Type B pancreatic cell (in vitro differentiated cells): ENCODE measurements at regions not wholly inside any gene's neighbourhood (a gene's known extent, or its start where the extent isn't known, plus 50 kb on each side); places are given as distances from the start of the nearest gene placed in this dataset.
"Not testable (repeated sequence)": the region's sequence is repeated elsewhere in the genome, so short reads cannot be mapped to it uniquely, and the experiment has no call there.

Source experiments
- DNase-seq: peaks from one replicate; pipeline ENCODE4 v3.0.0; 2021; ENCODE audit warnings: mixed read lengths; ENCODE audit not compliant: unreplicated experiment; ENCODE audit errors: extremely low spot score
- H3K27ac Mint-ChIP-seq: 2 replicates; pipeline ENCODE4 v1.8.0; 2021; ENCODE audit warnings: mild to moderate bottlenecking, mixed read lengths
- H3K27me3 Mint-ChIP-seq: 2 replicates; pipeline ENCODE4 v1.8.0; 2021; ENCODE audit warnings: mixed read lengths
- H3K36me3 Mint-ChIP-seq: 2 replicates; pipeline ENCODE4 v1.8.0; 2021; ENCODE audit warnings: mixed read lengths
- H3K4me1 Mint-ChIP-seq: one replicate; pipeline ENCODE4 v1.8.0; 2021; ENCODE audit warnings: mixed read lengths; ENCODE audit not compliant: unreplicated experiment
- H3K4me3 Mint-ChIP-seq: 2 replicates; pipeline ENCODE4 v1.8.0; 2021; ENCODE audit warnings: mild to moderate bottlenecking, mixed read lengths
- H3K9me3 Mint-ChIP-seq: 2 replicates; pipeline ENCODE4 v1.8.0; 2021; ENCODE audit warnings: mixed read lengths
- TF ChIP-seq, protein P1 (sequence below): fragments of 200-600 bp; sonication (generic); conservative IDR thresholded peaks from 2 replicates; pipeline ENCODE4 v1.5.0; 2021; ENCODE audit warnings: antibody characterized with exemption, mild to moderate bottlenecking

DNA sequence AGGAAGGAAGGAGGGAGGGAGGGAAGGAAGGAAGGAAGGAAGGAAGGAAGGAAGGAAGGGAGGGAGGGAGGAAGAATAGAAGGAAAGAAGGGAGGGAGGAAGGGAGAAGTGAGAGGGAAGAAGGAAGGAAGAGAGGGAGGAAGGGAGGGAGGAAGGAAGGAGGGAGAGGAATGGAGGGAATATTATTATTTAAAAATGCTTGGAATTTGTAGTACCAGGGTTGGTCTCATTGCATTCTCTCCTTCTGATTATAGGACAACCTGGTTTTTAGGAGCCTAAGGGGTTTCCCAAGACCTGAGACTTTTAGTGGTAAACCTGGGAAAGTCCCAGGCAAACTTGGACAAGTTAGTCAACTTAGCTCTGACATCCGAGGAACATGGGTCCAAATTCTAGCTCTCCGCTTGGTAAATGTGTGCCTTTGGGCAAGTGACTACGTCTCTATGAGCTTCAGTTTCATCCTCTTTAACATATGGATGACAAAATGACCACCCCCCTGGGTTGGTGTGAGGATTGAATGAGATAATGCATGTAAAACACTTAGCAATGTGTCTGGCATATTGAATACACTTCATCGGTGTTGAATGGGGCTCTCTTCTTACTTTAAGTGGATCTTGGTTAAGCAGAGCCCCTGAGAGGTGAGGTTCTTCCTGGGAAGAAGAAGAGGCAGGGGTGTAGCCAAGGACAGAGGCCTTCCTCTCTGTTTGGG is 690.7 kb upstream of the TBX3 start:
- Mint-ChIP-seq H3K4me3 (no peak overlapping the region), H3K27ac (peak overlapping the region; percentile 67), H3K9me3 (no peaks in the 10 kb centered on the region), H3K36me3 (no peaks in the 10 kb centered on the region), H3K27me3 (no peaks in the 10 kb centered on the region), H3K4me1 (peaks cover 49% of the 10 kb centered on the region)
- TF ChIP-seq, protein P1, sequence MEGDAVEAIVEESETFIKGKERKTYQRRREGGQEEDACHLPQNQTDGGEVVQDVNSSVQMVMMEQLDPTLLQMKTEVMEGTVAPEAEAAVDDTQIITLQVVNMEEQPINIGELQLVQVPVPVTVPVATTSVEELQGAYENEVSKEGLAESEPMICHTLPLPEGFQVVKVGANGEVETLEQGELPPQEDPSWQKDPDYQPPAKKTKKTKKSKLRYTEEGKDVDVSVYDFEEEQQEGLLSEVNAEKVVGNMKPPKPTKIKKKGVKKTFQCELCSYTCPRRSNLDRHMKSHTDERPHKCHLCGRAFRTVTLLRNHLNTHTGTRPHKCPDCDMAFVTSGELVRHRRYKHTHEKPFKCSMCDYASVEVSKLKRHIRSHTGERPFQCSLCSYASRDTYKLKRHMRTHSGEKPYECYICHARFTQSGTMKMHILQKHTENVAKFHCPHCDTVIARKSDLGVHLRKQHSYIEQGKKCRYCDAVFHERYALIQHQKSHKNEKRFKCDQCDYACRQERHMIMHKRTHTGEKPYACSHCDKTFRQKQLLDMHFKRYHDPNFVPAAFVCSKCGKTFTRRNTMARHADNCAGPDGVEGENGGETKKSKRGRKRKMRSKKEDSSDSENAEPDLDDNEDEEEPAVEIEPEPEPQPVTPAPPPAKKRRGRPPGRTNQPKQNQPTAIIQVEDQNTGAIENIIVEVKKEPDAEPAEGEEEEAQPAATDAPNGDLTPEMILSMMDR: no peak
- no peak for DNase-seq

DNA sequence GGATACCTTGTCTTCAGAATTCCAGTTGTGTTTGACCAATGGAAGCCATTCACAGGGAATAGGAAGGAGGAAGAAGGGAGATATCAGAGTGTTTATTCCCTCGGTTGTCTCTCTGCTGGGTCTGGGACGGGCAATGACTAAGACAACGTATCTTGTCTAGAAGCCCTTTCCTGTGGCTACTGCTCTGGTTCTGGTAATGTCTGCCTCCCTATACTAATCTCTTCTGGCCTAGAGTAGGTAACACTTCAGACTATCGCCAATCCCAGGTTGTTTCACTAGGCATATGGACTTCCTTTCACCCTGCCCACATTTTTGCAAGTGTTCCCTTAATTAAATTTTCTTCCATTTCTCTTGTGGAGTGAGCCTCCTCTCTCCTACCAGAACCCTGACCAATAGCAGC is 687.7 kb upstream of the TBX3 start:
- Mint-ChIP-seq H3K4me3 (no peak overlapping the region), H3K27ac (no peak overlapping the region), H3K9me3 (no peaks in the 10 kb centered on the region), H3K27me3 (no peaks in the 10 kb centered on the region), H3K4me1 (peaks cover 26% of the 10 kb centered on the region), H3K36me3 (no peaks in the 10 kb centered on the region)
- TF ChIP-seq, protein P1: no peak
- DNase-seq: no peak

DNA sequence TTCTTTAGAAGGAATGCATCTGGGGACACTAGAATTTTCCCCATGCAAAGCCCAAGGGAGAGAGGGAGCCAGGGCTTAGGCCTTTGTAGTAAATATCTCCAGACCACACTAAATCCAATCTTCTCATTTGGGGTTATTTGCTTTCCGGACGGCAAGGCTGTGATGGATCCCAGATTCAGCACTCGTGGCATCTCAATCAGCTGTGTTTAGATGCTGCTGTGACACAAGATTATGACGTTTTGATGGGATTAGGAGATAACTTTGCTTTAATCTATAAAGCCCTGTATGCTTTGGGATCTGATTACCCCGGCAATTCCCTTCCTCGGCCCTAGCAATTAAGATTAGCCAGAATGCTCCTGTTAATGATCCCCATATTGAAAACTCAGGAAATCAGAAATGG is 686.7 kb upstream of the TBX3 start:
- no peak overlapping the region for H3K27ac Mint-ChIP-seq
- TF ChIP-seq, protein P1: no peak
- peaks cover 6% of the 10 kb centered on the region for H3K36me3 Mint-ChIP-seq
- H3K27me3 Mint-ChIP-seq: no peaks in the 10 kb centered on the region
- peaks cover 6% of the 10 kb centered on the region for H3K9me3 Mint-ChIP-seq
- no peak for DNase-seq
- H3K4me3 Mint-ChIP-seq: no peak overlapping the region
- H3K4me1 Mint-ChIP-seq: peaks cover 30% of the 10 kb centered on the region

DNA sequence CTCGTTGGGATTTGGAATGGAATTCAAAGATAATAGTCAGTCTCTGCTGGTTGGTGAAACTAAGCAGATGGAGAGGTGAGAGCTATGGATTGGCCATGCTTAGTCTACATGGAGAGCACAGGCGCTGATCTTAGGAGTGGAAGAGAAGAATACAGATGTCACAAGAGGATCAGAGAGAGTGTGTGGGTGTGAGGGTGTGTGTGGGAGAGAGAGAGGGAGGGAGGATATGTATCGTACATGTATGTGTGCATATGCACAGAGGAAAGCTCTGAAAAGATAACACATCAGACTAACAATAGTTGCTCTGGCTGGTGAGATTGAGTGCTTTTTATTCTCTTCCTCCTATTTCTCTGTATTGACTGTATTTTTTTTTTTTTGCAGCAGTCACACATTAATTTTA is 686.2 kb upstream of the TBX3 start:
- TF ChIP-seq, protein P1: no peak
- Mint-ChIP-seq H3K4me3 (no peak overlapping the region), H3K27ac (no peak overlapping the region), H3K9me3 (peaks cover 6% of the 10 kb centered on the region), H3K27me3 (no peaks in the 10 kb centered on the region), H3K4me1 (peaks cover 28% of the 10 kb centered on the region), H3K36me3 (peaks cover 9% of the 10 kb centered on the region)
- DNase-seq: no peak

DNA sequence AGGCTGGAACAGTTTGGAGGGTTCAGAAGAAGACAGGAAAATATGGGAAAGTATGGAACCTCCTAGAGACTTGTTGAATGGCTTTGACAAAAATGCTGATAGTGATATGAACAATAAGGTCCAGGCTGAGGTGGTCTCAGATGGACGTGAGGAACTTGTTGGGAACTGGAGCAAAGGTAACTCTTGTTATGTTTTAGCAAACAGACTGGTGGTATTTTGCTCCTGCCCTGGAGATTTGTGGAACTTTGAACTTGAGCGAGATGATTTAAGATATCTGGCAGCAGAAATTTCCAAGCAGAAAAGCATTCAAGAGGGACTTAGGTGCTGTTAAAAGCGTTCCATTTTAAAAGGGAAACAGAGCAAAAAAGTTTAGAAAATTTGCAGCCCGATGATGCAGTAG is 682.3 kb upstream of the TBX3 start:
- H3K4me1 Mint-ChIP-seq: peaks cover 22% of the 10 kb centered on the region
- H3K9me3 Mint-ChIP-seq, H3K36me3 Mint-ChIP-seq, DNase-seq, H3K4me3 Mint-ChIP-seq, H3K27ac Mint-ChIP-seq, H3K27me3 Mint-ChIP-seq: not testable (repeated sequence)

DNA sequence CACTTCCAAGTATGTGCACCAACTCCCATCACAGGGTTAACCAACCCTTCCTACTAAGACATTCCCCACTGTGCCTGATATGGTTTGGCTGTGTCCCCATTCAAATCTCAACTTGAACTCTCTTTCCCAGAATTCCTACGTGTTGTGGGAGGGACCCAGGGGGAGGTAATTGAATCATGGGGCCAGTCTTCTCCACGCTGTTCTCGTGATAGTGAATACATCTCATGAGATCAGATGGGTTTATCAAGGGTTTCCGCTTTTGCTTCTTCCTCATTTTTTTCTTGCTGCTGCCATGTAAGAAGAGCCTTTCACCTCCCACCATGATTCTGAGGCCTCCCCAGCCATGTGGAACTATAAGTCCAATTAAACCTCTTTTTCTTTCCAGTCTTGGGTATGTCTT is 681.8 kb upstream of the TBX3 start:
- H3K27ac Mint-ChIP-seq, H3K36me3 Mint-ChIP-seq, H3K9me3 Mint-ChIP-seq, H3K27me3 Mint-ChIP-seq, H3K4me3 Mint-ChIP-seq, DNase-seq: not testable (repeated sequence)
- peaks cover 17% of the 10 kb centered on the region for H3K4me1 Mint-ChIP-seq

DNA sequence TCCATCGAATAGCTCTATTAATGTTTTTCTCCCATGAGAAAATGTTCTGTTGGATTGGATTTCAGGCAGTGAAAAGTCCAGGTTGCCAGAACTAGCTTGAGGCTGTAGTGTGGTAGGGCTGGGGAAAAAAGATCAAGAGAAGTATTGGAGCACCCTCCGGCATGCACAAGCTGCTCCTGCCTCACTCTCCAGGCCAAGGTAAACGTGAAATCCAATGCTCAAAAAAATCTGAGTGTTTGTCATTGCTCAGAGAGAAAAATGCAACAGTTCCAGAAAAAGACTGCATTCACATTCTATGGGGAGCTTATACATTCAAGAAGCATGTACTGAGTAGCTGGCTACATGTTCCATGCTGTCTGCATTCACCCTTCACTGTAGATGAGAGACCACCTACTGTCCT is 680.9 kb upstream of the TBX3 start:
- H3K4me3 Mint-ChIP-seq: no peak overlapping the region
- H3K9me3 Mint-ChIP-seq: peaks cover 6% of the 10 kb centered on the region
- TF ChIP-seq, protein P1: no peak
- peaks cover 9% of the 10 kb centered on the region for H3K36me3 Mint-ChIP-seq
- no peak overlapping the region for H3K27ac Mint-ChIP-seq
- DNase-seq: no peak
- no peaks in the 10 kb centered on the region for H3K27me3 Mint-ChIP-seq
- H3K4me1 Mint-ChIP-seq: peaks cover 9% of the 10 kb centered on the region
